HUDEP-2 (cell line): ENCODE measurements at regions not wholly inside any gene's neighbourhood (a gene's known extent, or its start where the extent isn't known, plus 50 kb on each side); places are given as distances from the start of the nearest gene placed in this dataset.
"Not testable (repeated sequence)": the region's sequence is repeated elsewhere in the genome, so short reads cannot be mapped to it uniquely, and the experiment has no call there.

Experiments used
- DNase-seq, 76 experiments: peaks; one replicate each; lab custom pipeline; 2025; ENCODE audit not compliant: unreplicated experiment in 76 of 76; lab: John Stamatoyannopoulos, UW

DNA sequence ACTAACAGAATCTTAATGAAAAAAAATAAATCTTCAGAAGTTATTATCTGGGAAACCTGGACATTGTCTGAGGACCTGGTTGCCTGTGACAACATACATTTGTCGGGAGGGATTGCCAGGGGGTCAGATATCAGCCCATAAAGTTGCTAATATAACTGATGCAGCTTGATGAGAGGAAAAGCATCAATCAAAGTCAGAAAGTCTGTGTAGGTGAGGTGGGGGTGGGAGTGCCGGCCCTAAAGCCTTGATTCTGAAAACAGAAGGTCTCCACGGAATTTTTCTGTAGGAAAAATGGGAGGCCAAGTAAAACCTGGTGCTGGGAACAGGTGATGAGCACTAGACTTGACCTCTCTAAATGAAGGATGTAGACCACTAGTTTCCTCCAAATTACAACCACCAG, 281.8 kb downstream of the FGFR2 start:
- DNase-seq = no peak

DNA sequence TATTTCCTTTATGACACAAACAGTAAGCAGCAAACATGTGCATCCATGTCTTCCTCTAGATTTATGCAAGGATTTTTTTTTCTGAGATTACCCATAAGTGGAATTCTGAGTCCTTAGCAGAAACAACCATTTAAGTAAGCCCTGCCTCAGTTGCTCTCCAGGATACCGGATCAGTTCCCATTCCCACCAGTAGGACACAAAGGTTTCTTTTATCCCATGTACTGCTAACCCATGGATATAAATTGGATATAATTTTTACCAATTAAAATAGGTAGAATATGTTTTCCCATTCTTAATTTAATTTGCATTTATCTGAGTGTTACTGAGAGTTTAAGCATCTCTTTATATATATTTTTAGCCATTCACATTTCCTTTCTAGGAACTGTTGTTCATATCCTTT, 280.9 kb downstream of the FGFR2 start:
- no peak for DNase-seq

DNA sequence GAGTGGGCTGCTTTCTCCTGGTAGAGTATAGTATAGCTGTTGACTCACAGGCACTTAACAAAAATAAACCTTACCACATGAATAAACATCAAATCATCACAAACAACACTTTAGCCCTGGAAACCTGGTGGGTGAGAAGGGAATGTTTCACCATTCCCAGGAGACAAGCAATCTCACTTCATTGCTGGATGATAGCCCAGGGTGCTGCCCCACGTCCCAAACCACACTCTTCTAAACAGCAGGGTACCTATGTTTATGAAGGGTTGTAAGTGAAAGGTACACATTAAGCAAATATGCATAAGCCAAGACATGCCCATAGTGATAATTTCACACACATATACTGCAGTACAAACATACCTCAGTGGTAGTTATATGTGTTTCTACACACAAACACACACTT, 276.2 kb downstream of the FGFR2 start:
- no peak for DNase-seq

DNA sequence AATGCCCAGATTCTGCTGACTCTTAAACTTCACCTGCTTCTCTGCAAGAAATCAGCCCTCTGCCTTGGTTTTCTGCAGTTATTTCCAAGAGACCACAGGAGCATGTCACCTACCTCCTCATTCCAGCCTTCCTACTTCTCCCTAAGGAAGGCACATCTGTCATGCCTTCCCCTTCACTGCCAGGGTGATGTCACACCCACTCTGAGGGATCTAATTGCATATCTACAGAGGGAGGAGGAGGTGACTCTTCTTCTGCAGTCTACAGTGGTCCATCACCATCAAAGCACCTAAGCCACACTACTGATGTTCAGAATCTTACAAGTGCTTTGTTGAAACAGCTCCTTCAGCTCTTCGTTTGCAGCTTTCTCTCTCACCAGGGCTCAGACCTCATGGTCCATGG, 275.5 kb downstream of the FGFR2 start:
- no peak for DNase-seq

DNA sequence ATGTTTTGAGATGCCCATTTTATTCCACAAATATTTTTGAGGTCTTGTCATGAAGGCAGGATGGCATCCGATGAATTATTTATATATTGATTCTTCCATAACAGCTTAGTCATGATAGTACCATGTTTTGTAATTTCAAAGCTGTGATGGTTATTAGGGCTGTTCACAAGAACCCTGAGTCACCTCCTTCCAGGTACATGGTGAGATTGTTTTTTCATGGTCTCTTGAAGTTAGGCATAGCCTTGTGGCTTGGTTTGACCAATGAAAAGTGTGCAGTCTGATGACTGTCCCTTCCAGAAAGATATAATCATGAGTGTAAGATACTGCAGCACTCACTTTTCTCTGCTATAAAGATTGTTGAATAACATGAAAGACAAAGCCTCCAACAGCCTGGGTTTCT, 274.8 kb downstream of the FGFR2 start:
- DNase-seq = no peak

DNA sequence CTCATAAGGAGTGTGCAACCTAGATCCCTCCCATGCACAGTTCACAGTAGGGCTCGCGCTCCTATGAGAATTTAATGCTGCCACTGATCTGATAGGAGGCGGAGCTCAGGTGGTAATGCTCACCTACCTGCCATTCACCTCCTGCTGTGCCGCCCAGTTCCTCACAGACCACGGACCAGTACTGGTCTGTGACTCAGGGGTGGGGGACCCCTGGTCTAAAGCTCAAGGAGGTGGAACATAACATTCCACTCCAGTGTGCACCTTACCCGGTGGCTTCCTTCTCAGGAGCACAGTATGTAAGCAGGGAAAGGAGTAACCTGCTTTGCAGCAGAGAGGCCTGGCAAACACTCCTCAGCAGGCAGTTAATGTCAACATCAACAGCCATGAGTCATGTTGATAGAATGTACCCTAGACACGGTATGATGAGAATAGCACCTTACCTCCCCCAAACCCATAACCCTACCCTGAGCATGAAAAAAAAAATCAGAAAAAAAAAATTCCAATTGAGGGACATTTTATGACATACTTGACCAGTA, 273.5 kb downstream of the FGFR2 start:
- DNase-seq = no peak

DNA sequence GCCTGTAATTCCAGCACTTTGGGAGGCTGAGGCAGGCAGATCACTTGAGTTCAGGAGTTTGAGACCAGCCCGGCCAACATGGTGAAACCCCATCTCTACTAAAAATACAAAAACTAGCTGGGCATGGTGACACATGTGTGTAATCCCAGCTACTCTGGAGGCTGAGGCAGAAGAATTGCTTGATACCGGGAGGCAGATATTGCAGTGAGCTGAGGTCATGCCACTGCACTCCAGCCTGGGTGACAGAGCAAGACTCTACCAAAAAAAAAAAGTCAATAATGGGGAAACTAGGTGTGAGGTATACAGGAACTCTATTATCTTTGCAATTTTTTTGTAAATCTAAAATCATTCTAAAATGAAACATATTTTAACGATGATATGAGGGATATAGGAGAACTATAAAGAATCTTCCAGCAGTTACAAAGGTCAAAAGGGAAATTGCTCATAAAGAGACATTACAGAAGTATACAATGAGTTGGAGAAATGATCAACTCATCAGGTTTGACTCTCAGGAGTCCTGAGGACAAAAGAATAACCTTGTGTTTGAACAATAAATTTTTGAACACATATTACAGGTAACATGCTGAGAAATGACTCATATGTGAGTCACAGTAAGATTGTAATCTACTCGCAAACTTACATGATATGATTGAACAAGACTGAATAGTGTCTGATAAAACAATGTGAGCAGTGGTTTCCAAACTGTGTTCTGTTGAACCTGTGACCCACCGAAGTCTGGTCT, 272.6 kb downstream of the FGFR2 start:
- no peak for DNase-seq

DNA sequence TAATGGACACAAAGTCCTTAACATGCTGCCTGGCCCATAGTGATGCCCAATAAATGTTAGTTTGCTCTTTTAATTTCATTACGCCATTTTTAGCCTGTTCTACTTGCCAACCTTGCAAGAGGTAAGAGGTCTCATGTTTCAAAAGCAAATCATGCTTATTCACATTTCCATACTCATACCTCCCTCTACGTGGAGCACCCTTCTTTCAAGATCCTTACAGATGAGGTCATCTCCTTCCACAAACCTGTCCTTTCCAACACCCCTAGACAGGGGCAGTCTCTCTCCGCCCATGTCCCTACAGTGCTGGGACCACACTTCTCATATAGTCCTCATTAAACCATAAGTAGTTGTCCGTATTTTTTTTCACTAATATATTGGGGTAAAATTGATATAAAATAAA, 271.3 kb downstream of the FGFR2 start:
- DNase-seq = no peak

DNA sequence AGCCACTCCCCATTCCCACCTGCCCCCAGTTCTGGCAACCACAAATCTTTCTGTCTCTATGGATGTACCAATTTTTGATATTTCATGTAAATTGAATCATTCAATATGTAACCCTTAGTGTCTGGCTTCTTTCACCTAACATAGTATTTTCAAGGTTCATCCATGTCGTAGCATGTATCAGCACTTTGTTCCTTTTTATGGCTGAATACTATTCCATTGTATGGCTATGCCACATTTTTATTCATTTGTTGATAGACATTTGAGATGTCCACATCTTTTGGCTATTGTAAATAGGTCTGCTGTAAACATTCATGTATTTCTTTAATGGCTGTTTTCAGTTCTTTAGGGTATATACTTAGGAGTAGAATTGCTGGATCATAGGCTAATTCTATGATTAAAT, 270.5 kb downstream of the FGFR2 start:
- DNase-seq = no peak

DNA sequence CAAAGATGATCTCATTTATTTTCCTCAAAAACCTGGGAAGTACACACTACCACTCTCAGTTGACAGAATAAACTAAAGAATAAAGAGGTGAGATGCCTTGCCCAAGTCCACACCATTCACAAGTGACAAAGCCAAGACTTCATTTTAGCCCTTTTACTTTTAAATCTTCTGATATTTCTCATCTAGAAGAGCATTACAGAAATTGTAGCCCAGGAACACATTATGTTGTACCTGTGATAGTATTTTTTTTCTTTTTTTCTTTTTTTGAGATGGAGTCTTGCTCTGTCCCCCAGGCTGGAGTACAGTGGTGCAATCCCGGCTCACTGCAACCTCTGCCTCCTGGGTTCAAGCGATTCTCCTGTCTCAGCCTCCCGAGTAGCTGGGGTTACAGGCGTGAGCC, 268.6 kb downstream of the FGFR2 start:
- not testable (repeated sequence) for DNase-seq

DNA sequence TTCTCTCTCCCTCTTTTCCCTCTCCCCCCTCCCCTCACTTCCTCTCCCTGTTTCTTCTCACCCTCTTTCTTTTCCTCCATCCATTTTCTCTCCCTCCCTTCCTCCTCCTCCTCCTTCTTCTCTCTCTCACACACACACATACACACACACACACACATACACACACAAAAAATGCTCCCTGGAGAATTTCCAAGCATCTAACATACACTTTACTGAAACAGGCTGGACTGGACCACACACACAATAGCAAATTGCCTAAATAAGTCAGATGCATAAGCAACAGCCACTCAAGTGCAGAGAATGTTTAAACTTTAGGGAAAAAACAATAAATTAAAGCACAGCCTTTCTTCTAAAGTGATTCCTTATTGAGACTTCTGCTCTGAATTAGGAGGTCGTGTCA, 267.7 kb downstream of the FGFR2 start:
- DNase-seq = no peak

DNA sequence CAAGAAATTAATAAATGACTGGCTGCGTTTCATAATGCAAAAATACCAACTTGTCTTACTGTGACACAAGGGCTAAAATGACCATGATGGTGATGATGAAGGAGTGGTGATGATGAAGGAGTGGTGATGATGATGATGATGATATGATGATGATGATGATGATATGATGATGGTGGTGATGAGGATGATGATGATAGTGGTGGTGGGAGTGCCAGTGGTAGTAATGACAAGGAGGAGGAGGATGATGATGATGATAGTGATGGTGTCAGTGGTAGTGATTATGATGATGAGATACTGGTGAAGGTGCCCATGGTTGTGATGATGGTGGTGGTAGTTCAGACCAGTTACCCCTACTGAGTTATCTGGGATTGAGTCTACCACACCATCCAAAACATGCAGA, 265.9 kb downstream of the FGFR2 start:
- DNase-seq = no peak

DNA sequence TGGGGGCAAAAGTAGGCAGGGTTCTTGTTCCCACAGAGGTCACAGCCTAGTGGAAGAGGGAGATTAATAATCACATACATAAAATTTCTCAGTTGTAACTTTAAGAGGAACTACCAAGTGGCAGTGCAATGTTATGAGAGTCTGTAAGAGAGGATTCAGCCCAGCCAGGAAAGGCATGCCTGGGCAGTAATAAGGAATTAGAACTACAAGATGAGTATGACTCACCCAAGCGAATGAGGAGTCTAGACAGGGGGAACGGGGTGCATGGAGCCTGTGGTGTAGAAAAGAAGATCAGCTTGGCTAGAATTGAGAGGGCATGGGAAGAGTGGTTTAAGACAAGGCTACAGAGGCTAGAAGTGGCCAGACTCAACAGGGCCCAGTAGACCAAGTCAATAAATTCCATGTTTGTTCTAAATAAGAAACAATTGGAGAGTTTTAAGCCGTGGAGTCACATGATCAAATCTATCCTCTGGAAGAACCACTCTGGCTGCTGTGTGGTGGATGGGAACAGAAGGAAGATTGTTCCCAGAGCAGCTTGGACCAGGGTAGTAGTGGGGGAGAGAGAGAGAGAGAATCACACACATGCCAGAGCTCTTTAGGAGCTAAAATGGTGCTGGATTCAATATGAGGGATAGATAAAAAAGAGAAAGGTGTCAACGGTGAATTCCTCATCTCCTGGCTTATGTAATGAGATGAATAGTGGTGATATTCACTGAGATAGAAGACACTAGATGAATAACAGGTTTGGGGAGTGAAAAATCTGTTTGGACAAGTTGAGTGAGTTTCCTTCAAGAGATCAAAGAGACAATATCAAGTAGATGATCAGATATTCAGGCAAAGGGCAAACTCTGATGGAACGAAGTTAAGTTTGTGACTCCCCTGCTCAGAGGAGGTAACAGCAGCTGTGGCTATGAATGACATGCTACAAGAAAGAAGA, 265.1 kb downstream of the FGFR2 start:
- DNase-seq = no peak

DNA sequence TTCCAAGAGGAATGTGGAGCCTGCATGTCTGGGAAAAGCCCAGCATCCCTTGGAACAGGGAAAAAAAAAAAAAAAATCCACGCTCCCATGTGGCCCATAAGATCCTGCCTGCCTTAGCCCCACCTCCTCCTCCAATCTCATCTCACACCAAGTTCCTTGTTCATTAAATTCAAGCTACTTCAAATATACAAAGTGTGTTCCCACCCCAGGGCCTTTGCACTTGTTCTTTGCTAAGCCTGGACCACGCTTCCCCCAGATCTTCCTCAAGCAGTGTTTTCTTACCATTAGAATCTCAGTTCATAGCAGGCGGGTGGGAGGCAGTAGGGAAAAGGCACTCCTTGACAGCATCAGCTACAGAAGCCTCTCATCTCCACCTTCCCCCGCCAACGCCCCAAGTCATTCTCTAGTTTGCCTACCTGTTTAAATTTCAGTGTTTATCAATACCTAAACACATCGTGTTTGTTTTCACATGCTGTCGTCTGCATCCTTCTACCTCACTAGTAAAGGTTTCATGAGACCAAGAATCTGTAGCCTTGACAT, 262.8 kb downstream of the FGFR2 start:
- no peak for DNase-seq

DNA sequence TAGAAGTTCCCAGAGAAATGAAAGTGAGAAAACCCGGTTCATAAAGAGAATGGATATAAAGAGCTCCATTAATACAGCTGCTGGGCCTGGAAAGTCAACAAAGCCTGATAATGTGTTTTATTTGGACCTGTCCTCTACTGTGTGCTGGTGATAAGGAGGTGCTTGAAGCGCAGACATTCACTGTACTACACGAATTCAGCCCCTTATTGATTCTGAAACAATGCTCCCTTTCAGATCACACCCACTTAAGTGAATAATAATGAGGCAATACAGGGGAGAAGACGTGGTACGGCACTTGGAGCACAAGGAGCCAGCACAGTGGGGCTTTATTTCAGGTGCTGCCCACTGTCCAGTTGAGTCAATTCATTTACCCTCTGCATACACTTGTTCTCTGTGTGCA, 260.8 kb downstream of the FGFR2 start:
- no peak for DNase-seq

DNA sequence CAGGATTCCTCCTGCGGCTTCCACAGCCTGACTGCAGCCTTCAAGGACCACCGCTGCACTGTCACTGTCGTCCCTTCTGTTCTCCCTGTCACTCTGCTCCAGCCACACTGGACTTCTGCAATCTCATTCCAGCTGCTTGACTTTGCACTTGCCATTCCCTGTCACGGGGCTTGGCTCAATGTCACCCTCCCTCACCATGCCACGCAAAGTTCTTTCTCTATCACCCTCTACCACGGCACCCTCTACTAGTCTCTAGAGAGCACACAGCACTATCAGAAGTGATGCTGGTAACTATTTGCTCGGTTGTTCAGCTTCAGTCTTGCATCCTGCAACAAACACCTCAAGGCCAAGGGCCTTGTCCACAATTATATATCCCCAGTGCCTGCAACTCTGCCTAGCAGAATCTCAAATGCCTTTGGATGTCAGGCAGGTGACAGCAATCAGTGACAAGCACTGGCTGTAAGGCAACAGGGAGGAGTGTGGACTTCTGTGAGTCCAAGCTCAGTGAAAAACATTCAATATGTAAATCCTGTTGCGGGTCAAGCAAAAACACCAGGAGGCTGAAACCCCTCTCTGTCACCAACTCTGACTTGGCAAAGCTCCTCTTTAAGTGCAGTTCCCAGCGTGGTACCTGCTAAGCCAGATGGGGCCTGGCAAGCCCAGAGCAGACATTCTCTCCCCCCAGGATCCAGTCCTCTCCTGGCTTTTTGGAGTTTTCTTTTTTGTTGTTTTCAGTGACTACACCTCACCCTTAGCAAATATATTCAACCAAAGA, 259.9 kb downstream of the FGFR2 start:
- DNase-seq = no peak

DNA sequence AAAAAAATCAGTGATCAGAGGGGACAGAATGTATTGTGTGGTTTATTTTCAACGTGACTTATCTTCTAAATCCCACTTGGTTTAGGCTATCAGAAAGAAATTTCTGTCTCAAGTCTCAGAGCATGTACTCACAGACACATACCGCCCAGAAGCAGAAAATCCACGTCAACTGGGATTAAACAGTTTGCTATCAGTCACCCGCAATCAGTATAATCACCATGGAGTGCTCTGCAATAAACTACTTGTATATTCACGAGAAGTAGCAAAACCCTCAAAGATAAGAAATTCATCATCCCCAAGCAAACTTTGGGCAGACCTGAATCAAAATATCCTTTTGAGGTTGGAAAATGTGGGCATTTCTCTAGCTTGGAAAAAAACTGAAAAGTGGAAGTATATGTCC, 259.1 kb downstream of the FGFR2 start:
- DNase-seq = no peak

DNA sequence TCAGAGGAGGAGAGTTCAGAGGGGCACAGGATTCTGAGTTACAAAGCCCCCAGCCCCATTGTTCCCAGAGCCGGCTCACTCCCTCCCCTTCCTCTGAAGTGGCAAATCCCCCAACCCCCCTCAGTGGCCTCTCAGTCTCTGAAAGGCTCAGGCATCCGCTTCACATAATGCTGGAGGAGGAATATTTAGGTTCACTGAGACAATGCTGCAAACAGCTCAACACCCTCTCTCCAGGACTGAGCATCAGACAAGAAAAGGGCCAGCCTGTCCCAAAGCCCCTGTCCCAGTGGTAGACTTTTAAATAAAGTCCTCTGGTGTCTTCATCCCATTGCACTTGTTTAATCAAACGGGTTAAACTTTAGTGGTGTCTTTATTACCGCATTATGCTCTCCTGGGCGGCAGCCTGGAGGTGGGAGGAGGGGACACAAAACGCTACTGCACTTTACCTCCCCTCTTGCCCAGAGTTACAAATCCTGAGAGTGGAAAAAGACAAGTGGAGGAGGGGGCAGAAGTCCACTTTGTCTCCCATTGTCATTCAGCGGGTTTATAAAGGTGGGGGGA, 257.9 kb downstream of the FGFR2 start:
- no peak for DNase-seq

DNA sequence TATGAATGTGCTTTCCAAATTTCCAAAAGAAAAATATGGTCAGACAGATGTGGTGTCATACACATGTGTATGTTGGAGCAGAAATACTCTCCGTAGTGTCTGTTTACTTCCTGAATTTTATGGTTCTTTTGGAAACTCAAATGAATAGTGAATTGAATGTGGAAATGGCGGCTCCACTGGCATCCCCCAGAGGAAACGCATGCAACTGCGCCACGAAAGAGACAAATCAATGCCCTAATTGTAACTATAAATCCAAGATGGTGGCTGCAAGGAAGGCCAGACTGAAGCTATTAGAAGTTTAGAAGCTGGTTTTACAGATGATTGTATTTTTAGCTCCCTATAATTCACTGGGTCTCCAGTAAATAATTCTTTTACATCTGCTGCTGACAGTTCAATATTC, 246.7 kb downstream of the FGFR2 start:
- DNase-seq = no peak

DNA sequence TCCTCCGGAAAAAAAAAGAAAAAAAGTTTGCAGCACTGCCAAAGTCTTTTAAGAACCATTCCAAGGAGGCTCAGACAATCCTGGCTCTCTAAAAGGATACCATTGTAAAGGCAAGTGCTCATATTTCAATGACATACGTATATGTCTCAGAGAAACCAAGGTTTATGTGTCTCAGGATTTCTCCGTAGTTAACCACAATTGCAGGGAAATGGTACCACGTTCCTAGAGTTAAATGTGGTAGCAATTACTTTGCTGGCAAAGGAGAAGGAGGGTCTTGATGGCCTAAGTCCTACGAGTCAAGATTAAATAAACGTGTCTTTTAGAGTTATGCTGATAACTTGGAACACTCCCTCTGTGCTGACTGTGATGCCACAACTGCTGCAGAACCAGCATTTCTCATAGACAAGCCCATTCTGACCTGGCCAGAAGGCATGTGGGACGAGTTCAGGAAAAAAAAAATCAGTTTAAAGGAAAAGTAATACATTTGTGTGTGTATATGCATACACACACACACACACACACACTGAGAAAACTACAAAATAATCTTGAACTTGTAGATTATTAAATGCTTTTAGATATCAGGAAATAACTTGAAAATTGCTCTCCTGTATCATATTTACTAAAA, 245.9 kb downstream of the FGFR2 start:
- no peak for DNase-seq
